ENCODE measurements at regions not wholly inside any gene's neighbourhood (a gene's known extent, or its start where the extent isn't known, plus 50 kb on each side); places are given as distances from the start of the nearest gene placed in this dataset.
"Not testable (repeated sequence)": the region's sequence is repeated elsewhere in the genome, so short reads cannot be mapped to it uniquely, and the experiment has no call there.

DNA sequence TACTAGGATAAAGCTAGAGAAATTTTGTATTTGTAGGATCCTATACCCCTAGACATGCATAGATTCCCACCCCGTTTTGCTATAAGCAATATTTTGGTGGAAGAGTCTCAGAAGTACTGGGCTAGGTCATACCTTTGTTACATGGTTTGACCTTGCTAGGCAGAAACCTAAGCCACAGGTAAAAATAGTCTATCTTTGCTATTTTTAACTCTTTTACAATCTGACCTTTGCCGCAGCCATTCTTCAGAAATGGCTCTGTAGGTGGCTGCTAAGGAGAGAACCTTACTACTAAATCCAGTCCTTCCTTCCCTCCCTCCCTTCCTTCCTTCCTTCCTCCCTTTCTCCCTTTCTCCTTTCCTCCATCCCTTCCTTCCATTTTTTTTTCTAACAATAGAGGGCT is 242.9 kb upstream of the SEL1L start:
- no peak for TF ChIP-seq CTCF (IDR thresholded peaks at IDR 0.05)
- TF ChIP-seq EP300 (IDR thresholded peaks at IDR 0.05; ENCODE audit: low read depth): no peak
- no peak for TF ChIP-seq POLR2AphosphoS5 (IDR thresholded peaks at IDR 0.05)
- no peak for TF ChIP-seq POLR2A (IDR thresholded peaks at IDR 0.05)
- H3K4me1 ChIP-seq: no peaks in the 10 kb centered on the region
- no peaks in the 10 kb centered on the region for H3K9me3 ChIP-seq
- DNase-seq: no peak
- 80 to 95% methylated on average over 1 to 2 of the region's 2 CpGs for WGBS, 2 donors (ENCODE audit: low coverage in 1 of 2)
- intact Hi-C loops (cut with DNase I; ENCODE audit: low total_unique reads): no loop called here
- no peaks in the 10 kb centered on the region for H3K27me3 ChIP-seq
- no peak overlapping the region for H3K4me3 ChIP-seq
- H3K27ac ChIP-seq: no peak overlapping the region
- in situ Hi-C loops (cut with MboI; ENCODE audit: low pct_ligation_motif_present in 1 of 4, low pct_unique_long_range_greater_than_20kb in 1 of 4, low sequenced_read_pairs in 3 of 4): no loop called here
- H3K36me3 ChIP-seq: no peaks in the 10 kb centered on the region

DNA sequence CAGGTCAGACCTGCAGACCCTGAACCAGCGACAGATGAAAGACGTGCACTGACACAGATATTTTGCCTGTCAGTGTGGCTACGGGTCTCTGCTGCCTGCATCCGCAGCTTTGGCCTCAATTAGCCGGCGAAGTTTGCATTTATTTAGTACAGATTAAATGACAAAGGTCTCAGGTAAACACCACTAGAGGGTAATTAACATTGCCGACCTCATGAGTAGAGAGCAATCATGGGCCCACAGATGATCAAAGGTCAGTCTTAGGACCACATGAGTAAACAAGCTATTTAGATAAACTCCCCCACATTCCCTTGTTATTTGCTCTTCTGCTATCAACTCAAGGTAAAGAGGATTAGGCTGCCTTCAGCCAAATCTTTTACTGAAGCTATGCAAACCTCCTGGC is 248.1 kb upstream of the SEL1L start:
- H3K9me3 ChIP-seq; DNase-seq; intact Hi-C loops (cut with DNase I; ENCODE audit: low total_unique reads); H3K4me3 ChIP-seq; in situ Hi-C loops (cut with MboI; ENCODE audit: low pct_ligation_motif_present in 1 of 4, low pct_unique_long_range_greater_than_20kb in 1 of 4, low sequenced_read_pairs in 3 of 4); H3K27me3 ChIP-seq; H3K36me3 ChIP-seq; H3K4me1 ChIP-seq; H3K27ac ChIP-seq: not testable (repeated sequence)
- 65 to 83% methylated on average over 2 to 7 of the region's 7 CpGs for WGBS, 2 donors (ENCODE audit: low coverage in 1 of 2)

DNA sequence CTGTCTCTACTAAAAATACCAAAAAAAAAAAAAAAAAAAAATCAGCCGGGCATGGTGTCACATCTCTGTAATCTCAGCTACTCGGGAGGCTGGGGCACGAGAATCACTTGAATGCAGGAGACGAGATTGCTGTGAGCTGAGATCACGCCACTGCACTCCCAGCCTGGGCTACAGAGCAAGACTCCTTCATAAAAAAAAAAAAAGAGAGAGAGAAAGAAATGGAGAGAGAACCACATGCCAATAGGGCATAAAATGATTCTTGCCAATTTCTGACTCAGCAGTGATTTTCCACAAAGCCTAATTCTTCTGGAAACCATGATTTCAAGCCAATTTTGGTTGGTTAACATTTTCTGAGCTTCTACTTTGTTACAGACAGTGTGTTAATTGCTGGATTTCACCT is 250.4 kb upstream of the SEL1L start:
- no peak for TF ChIP-seq POLR2AphosphoS5 (IDR thresholded peaks at IDR 0.05)
- TF ChIP-seq CTCF (IDR thresholded peaks at IDR 0.05): no peak
- no peak for TF ChIP-seq POLR2A (IDR thresholded peaks at IDR 0.05)
- TF ChIP-seq EP300 (IDR thresholded peaks at IDR 0.05; ENCODE audit: low read depth): no peak
- Histone ChIP-seq H3K4me1 (no peaks in the 10 kb centered on the region), H3K4me3 (no peak overlapping the region), H3K27me3 (no peaks in the 10 kb centered on the region), H3K36me3 (no peaks in the 10 kb centered on the region), H3K9me3 (no peaks in the 10 kb centered on the region), H3K27ac (no peak overlapping the region)
- DNase-seq: no peak
- in situ Hi-C loops (cut with MboI; ENCODE audit: low pct_ligation_motif_present in 1 of 4, low pct_unique_long_range_greater_than_20kb in 1 of 4, low sequenced_read_pairs in 3 of 4) (no loop called here), intact Hi-C loops (cut with DNase I; ENCODE audit: low total_unique reads) (no loop called here)
- WGBS, 2 donors (ENCODE audit: low coverage in 1 of 2): 69 to 82% methylated on average over 5 of the region's 5 CpGs

GRCh38 chr14:81797315-81797714 is 263.7 kb upstream of the SEL1L start:
- intact Hi-C loops (cut with DNase I; ENCODE audit: low total_unique reads): no loop called here

More at GRCh38 chr14:81797315-81797714, 263.7 kb upstream of the SEL1L start:
- DNase-seq: no peak
- Histone ChIP-seq H3K27ac (no peak overlapping the region), H3K4me1 (no peaks in the 10 kb centered on the region), H3K27me3 (no peaks in the 10 kb centered on the region), H3K4me3 (no peak overlapping the region), H3K9me3 (no peaks in the 10 kb centered on the region), H3K36me3 (no peaks in the 10 kb centered on the region)
- in situ Hi-C loops (cut with MboI; ENCODE audit: low pct_ligation_motif_present in 1 of 4, low pct_unique_long_range_greater_than_20kb in 1 of 4, low sequenced_read_pairs in 3 of 4): no loop called here
- TF ChIP-seq POLR2A (IDR thresholded peaks at IDR 0.05): no peak
- no peak for TF ChIP-seq EP300 (IDR thresholded peaks at IDR 0.05; ENCODE audit: low read depth)
- no peak for TF ChIP-seq CTCF (IDR thresholded peaks at IDR 0.05)
- no peak for TF ChIP-seq POLR2AphosphoS5 (IDR thresholded peaks at IDR 0.05)
- WGBS, 2 donors (ENCODE audit: low coverage in 1 of 2): 70 to 71% methylated on average over 2 of the region's 2 CpGs

Measured in transverse colon (tissue), 4 donors.